Stimulated activated naive CD4-positive, alpha-beta T cell treated with Interleukin-2 at 50 U/mL for 16 hours (primary cell): ENCODE measurements at regions not wholly inside any gene's neighbourhood (a gene's known extent, or its start where the extent isn't known, plus 50 kb on each side); places are given as distances from the start of the nearest gene placed in this dataset.

ENCODE experiments used
- DNase-seq: peaks from one replicate; lab custom pipeline; 2025; lab: John Stamatoyannopoulos, UW

GRCh38 chr22:49547751-49548239 lies 279.9 kb downstream of the BRD1 start:
- DNase-seq = no peak

GRCh38 chr22:49546811-49547585 lies 280.7 kb downstream of the BRD1 start:
- no peak for DNase-seq

GRCh38 chr22:49545606-49546005 lies 282.1 kb downstream of the BRD1 start:
- DNase-seq = no peak

- DNase-seq = no peak
These were observed 283.4 kb downstream of the BRD1 start for GRCh38 chr22:49544286-49544685.

GRCh38 chr22:49543876-49544275 lies 283.8 kb downstream of the BRD1 start:
- no peak for DNase-seq

GRCh38 chr22:49541693-49542230 lies 285.9 kb downstream of the BRD1 start:
- DNase-seq = no peak

- no peak for DNase-seq
These were observed 286.6 kb downstream of the BRD1 start for GRCh38 chr22:49540913-49541692.

GRCh38 chr22:49540084-49540912 lies 287.4 kb downstream of the BRD1 start:
- no peak for DNase-seq

- DNase-seq = no peak
These were observed 289.7 kb downstream of the BRD1 start for GRCh38 chr22:49538006-49538405.

- DNase-seq = no peak
These were observed 291.0 kb downstream of the BRD1 start for GRCh38 chr22:49536571-49537131.

- no peak for DNase-seq
These were observed 292.0 kb downstream of the BRD1 start for GRCh38 chr22:49535527-49536125.

GRCh38 chr22:49535126-49535525 lies 292.5 kb downstream of the BRD1 start:
- no peak for DNase-seq

- DNase-seq = no peak
These were observed 293.3 kb downstream of the BRD1 start for GRCh38 chr22:49534386-49534785.

- DNase-seq = no peak
These were observed 293.8 kb downstream of the BRD1 start for GRCh38 chr22:49533886-49534285.

- DNase-seq = no peak
These were observed 294.5 kb downstream of the BRD1 start for GRCh38 chr22:49532869-49533802.

GRCh38 chr22:49531368-49531791 lies 296.3 kb downstream of the BRD1 start:
- DNase-seq = no peak

- no peak for DNase-seq
These were observed 296.9 kb downstream of the BRD1 start for GRCh38 chr22:49530671-49531367.

GRCh38 chr22:49528420-49528720 lies 299.3 kb downstream of the BRD1 start:
- DNase-seq = no peak

GRCh38 chr22:49527611-49528419 lies 299.9 kb downstream of the BRD1 start:
- no peak for DNase-seq
